ENCODE measurements at regions not wholly inside any gene's neighbourhood (a gene's known extent, or its start where the extent isn't known, plus 50 kb on each side); places are given as distances from the start of the nearest gene placed in this dataset.
"Not testable (repeated sequence)": the region's sequence is repeated elsewhere in the genome, so short reads cannot be mapped to it uniquely, and the experiment has no call there.

DNA sequence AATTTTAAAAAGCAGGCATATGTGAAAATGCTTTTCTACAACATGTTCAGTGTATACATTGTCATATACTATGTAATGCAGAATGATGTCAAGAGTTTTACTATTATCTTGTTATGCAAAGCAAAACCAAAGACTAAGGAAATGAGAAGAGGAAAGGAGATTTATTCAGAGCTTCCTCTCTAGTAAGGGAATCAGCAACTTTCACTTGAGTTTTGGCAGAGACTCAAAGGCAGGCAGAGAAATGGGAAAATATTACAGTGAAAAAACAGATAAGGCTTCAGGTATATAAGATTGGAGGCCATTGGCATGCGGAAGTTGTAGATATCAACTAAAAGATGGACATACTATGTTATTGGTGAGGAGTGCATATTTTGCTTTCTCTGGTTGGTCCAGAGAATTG is 512.0 kb upstream of the PCDH20 start:
- no peak for DNase-seq

DNA sequence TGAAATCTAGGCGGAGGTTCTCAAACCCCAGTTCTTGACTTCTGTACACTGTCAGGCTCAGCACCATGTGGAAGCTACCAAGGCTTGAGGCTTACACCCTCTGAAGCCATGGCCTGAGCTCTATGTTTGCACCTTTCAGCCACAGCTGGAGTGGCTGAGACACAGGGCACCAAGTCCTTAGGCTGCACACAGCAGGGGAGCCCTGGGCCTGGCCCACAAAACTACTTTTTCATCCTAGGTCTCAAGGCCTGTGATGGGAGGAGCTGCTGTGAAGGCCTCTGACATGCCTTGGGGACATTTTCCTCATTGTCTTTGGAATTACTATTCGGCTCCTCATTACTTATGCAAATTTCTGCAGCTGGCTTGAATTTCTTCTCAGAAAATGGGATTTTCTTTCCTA is 503.2 kb upstream of the PCDH20 start:
- no peak for DNase-seq

DNA sequence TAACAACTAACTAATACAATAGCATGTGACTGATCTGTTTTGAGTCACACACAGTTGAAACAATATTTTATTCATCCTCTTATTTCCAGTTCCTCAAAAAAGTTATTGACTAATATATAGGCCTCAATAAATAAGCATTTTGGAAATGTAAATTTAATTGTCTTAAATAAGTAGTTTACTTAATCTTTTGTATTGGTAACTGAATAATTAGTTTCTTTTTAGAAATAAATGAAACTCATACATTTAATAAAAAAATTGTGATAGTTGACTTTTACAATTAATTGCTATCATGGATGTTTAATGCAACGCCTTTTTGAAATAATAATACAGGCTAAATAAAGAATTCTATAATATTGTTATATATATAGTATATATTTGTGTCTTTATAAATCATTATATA is 500.8 kb upstream of the PCDH20 start:
- DNase-seq = no peak

DNA sequence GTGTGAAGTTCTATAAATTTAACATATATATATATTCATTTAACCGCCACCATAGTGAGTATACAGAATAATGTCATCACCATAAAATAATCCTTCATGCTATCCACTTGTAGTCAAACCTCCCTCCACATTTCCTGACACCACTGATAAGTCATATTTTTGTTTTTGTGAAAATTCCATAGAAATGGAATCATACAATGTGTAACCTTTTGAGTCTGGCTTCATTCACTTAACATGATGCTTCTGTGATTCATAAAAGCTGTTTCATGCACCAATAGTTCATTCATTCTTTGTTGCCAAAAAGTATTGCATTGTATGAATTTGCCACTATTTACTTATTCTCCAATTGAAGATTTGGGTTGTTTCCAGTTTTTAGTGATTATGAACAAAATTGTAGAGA is 497.5 kb upstream of the PCDH20 start:
- no peak for DNase-seq

DNA sequence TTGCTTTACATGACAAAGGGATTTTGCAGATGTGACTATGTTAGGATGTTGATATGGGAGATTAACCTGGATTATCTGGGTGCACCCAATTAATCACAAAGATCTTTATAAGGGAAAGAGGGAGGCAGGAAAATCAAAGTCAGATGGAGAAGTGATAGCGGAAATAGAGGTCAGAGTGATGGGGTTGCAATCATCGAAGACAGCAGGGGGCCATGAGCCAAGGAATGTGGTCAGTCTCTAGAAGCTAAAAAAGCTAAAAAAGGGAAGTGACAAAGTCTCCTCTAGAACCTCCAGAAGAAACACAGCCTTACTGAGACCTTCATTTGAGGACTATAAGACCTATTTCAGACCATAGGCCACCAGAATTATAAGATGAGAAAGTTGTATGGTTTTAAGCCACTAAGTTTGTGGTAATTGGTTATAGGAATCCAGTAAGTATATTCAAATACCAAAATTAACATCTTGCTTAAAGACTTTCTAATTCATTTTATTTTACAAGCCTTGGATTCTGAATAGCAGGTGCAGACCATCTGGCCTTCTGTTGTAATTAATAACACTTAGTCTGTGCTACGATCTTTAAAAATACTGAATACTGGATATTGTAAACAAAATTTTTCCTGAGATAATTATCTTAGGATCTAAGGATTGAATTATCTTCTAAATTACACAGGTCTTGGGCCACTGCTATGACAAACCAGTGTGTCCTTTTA is 493.4 kb upstream of the PCDH20 start:
- no peak for DNase-seq

DNA sequence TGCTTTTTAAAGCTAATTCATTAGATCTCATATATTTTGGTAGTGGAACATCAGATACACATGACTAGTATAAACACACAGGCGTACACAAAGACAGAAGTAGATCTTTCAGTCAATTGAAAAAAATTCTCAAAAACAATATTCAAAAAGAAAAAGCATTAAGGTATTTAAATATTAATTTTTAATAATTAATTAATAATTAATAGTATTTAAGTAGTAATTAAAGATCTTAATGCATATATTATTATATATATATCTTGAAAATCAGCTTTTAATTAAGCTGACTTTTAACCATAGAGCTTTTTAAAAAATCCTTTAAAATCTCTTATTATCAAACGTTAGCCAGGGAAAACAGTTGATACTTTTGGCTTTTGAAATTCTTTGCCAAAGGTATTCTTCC is 489.4 kb upstream of the PCDH20 start:
- no peak for DNase-seq

DNA sequence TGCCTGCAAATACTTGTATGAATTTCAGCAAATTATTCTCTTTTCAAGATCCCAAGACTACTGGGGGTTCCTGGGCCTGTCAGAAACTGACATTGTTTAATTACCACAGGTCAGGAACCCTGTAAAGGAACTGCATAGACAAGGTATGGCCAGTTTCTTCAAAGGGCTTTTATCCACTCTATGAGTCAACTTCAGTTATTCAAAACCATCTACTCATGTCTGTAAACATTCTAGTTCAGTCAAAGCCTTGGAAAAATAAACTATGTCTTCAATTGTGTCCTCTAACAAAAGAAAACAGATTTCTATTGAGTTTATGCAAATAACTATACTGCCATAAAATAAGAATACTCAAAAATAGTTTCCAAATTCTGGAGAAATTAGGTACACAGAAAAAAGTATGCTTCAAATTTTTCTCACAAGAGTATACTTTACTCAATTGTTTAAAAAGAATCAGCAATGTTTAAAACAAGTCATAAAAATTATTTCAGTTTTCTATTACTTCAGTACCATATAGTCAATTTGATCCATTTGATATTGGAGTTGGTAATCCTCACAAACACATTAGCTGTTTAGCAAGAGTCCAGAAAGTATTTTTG is 486.4 kb upstream of the PCDH20 start:
- no peak for DNase-seq

DNA sequence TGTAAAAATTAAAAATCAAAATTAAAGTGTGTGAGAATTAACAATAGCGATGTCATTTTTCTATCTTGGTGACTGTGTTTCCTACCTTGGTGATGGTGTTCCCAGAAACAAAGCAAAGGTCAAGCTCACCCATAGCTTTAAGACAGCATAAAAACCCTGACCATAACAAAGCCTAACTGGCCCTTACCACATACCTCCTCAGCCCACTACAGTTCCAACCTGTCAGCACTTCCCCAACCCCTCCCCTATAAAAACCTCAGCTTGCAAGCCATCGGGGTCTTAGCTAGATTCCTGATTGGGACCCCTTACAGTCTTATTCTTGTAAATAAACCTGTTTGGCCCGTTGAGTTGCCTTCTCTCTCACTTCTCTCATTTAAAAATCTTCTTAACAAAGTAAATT is 484.4 kb upstream of the PCDH20 start:
- DNase-seq = no peak

DNA sequence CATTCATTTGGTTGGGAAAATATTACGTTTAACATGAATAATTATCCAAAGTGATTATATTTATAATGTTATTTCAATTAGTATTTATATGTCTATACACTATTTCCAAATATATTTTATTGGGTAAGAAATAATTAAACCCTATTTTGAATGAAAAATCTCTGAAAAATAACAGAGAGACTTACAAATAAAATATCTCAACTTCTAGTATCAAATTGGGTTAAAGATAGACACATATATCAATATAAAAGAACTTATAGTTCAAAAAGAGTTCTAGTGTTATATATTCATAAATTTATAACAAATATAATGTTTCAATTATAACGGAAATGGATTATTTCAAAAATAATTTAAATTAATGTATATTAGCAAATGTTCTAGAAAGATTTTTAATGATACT is 482.6 kb upstream of the PCDH20 start:
- no peak for DNase-seq

DNA sequence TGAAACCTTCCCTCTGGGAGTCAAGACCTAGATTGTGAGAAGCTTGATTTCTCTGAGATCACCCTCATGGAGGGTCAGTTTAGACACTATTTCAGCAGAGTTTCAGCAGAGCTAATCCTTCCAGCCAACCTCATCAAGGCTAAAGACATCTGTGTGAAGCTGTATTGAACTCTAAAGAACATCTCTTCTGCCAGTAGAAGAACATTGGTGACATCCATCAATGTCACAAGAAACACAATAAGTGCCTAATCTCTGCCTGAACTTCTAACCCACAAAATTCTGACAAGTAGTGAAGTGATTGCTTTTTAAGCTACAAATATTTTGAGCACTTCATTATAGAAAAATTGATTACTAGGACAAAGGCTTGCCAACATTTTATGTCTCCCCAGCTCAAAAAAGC is 475.8 kb upstream of the PCDH20 start:
- DNase-seq = no peak

DNA sequence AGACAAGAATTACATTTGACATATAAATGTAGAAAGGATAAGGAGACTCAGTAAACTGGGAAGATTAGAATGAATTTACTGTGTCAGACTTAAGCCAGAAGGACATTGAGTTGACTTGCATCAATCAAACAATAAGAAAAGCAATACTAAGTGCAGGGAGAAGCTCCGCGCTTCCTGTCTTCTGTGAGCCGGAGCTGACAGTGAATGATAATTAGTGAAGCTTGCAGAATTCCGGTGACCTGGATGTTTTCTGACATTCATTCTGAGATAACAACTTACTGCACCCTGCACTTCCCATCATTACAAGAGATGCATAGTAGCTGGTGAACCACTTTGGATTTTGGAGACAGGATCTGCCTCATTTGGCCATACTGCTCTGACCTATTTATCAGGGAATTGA is 469.2 kb upstream of the PCDH20 start:
- DNase-seq = no peak

DNA sequence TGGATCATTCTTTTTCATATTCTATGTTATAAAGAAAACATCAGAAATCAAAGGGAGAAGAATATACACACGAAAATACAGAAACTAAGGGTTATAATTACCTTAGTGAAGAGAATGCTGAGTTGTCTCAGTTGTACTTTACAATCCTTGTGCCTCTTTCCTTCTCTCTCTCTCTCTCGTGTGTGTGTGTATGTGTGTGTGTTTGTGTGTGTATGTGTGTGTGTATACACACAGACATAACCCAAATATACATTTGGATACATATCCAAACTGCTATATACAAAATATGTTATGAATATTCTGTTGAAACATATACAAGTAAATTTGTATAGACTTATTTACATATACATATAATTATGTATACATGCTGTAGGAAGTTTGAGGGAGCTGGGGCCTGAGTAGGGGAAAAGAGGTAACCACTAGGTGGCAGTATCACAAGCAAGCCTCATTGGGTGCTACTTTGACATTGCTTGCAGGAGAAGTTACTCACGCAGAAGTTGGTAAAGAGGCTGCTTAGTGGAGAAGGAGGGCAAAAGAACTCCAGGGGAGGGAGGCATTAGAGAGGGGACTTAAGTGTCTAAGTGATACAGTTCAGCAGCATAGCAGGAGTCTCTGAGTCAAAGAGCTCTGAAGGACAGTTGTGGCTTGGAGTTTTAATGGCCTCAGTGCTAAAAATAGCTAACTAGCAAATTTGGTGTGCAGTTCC is 465.1 kb upstream of the PCDH20 start:
- DNase-seq = peak; percentile 2

DNA sequence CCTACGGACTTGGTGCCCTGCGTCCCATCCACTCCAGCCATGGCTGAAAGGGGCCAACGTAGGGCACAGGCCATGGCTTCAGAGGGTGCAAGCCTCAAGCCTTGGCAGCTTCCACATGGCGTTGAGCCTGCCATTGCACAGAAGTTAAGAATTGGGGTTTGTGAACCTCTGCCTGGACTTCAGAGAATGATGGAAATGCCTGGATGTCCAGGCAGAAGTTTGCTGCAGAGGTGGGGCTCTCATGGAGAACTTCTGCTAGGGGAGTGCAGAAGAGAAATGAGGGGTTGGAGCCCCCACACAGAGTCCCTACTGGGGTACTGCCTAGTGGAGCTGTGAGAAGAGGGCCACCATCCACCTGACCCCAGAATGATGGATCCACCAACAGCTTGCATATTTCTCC is 462.9 kb upstream of the PCDH20 start:
- DNase-seq = not testable (repeated sequence)

DNA sequence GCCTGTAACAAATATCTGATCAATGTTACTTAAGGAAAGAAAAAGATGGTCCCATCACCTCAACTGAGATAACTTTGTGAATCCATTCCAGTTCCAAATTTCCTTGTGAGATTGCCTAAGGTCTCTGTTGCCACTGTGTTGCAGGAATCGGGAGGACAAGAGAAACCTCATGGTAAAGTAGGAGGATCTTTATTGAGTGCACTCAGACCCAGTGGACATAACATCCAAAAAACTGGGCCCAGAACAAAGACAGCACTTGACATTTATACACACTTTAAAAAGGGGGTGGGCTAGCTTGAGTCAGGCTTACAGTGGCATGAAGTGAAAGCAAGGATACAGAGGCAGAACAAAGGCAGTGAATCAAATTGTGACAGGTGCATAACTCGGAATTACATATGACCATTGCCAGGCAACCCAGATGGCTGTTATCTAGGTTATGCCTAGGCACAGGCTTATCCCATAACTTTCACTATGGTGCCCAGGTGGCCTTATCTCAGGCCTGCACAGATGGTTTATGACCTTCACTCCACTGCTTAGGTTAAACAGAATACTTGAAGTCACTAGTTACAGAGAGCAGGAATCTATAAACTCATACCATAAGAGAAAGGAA is 459.4 kb upstream of the PCDH20 start:
- no peak for DNase-seq

DNA sequence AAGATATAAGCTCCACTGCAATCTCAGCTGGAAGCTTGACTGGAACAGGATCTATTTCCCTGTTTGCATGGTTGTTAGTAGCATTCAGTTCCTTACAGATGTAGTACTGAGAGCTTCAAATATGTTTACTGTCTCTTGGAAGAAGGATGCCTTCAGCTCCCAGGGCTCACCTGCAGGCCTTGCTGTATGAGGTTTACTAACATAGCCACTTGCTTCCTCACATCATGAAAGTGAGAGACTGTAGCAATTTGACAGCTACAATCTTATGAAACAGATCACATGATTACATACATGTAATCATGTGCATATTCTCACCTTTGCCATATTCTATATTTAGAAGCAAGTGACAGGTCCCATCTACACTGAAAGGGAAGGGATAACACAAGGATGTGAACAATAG is 458.1 kb upstream of the PCDH20 start:
- DNase-seq = no peak

DNA sequence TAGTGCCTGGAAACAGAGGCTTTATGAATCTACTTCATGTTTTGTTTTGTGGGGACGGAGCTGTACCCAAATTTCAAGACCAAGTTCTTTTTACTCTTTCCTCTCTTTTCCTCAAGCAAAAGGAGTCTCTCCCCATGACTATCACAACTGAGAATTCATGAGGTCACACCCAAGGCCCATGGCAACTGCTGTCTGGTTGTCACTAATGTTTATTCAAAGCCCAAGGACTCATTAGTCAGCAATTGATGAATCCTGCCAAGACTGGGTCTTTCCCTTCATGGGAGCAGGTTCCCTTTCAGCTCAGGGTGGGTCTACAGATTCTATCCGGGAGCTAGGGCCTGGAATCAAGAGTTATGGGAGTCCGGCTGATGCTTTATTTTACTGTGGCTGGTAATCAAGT is 441.5 kb upstream of the PCDH20 start:
- no peak for DNase-seq

DNA sequence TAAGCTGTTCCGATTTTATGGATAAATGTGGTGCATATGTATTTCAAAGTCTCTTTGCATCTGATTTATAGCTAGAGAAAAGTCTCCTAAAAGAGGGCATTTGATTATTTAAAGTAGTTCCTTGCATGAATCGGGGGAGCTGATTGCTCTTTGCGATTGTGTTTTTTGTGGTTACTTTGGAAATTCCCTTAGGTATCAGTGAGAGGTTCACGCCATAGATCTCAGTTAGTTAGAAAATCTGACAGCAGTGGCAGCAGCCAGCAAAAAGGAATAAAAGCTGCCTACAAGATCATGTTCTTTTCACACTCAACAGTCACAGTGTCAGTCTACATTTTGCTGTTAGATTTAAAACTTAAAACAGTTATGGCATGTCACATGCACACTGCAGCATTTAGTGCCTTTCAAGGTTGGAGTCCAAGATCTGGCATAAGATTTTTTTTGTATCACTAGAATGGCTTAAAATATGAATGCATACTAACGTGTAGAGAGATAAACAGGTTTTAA is 436.5 kb upstream of the PCDH20 start:
- DNase-seq = no peak

DNA sequence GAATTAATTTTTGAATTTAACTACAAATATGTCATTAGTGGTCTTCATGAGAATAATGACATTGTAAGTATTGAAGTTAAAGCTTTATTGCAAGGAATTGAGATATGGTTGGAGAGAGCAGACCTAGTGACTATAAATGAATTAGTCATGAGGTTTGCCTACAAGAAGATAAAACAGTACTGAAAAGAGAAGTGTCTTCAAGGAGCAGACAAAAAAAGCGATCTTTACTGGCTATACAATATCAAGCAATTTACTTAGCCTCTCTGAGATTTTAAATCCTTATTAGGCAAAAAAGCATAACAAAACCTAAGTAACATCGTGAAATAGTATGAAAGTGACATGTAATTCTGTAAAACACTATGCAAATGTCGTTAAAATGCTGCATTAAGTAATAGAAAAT is 435.1 kb upstream of the PCDH20 start:
- DNase-seq = no peak

DNA sequence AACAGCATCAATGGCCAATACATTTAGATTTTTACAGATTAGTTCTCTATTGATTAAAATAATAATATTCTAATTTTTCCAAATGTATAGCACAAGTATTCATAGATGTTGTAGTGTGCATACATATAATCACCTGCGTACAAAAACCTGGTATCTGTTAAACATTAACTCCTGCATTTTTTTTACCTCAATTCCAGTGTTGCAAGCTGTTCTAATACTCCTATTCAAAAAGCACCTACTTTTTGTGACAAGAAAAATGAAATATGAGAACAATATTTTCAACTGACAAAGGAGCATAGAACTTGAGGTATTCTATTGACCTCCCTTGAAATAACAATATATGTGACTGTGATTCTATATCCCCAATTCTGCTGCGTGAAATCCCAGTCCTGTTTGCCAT is 422.9 kb upstream of the PCDH20 start:
- DNase-seq = no peak

DNA sequence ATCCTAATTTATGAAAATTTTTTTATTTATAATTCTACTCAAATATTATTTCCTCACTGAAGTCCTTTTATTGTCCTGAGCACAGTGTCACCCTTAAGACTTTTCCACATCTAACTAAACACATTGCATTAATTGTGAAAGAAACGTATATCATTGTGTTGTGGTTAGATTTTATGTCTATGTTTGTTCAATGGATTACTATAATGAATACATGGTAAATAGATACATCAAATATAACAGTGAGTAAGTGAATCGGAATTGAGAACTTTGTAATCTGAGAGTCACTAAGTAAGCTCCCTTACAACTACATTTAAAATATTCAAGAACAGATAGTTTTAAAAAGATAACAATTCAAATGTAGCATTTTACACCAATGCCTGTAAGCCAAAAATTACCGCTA is 417.6 kb upstream of the PCDH20 start:
- DNase-seq = no peak

DNA sequence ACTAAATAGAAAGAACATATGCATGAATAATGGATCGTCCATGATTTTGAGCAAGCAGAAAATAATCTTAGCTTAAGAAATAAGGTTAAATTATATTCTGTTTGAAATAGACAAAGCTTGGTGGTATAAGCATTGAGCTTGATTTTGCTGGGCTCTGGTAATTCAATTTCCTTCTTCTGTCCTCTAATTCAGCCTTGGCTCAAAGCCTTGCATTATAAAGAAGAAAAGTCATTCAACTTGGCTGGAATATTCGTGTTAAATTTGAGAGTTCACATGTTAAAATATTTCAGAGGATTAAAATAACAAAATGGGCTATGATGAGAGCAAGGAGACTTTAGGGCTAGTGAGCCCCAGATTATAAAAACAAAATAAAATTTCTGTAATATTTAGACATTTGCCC is 415.4 kb upstream of the PCDH20 start:
- DNase-seq = no peak

DNA sequence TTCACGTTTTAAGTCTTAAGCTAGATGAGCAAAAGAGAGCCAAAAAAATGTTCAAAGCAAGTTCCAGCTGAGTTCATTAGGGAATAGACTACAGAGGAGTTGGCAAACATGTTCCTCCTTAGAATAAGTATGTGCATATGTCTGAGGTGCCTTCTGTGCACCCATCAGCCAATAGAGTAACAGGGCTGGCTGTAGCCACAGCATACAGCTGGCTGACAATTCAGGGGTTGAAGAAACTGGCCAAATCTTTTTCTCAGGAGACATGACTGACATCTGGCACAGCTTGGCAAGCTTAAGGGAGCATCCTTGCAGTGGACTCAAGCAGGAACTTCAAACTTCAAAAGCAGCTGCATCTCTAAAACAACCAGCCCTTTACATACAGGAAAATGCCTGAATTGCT is 414.8 kb upstream of the PCDH20 start:
- DNase-seq = no peak

DNA sequence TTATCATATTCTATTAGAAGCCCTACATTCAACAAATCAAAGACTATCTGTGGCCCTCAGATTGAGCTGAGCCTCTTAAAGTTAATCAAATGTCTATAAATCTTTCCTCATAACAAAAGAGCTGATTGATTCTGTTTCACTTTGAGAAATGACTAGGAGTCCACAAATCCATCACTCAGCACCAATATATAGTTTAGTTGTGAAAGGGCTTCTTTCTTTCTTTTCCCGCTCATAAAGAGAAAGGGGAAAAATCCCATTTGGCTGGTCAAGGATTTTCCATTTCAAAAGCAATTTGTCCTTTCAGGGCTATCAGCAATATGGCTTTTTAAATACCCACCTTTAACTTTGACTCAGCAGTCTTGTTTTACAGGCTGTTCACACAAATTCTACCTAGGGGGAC is 408.5 kb upstream of the PCDH20 start:
- DNase-seq = no peak

DNA sequence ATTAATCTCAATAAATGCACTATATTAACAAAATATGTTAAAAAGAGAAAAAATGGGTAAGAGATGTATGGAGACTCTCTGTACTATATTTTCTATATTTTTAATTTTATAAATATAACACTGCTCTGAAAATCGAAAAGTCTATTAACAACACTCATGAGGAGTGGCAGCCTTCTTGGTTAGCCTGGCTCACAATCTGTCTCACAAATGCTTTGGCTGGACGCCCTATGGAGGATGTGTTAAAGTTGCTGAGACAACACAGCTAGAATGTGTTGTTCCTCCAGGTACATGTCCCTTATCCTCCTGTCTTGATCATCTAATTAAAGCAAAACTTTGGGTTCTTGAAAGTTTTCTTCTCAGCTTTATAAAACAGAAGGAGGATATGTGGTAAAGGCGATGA is 396.6 kb upstream of the PCDH20 start:
- DNase-seq = no peak

Data from NCI-H1694 (cell line).